Mesenchymal stem cell (in vitro differentiated cells and primary cell): ENCODE measurements at regions not wholly inside any gene's neighbourhood (a gene's known extent, or its start where the extent isn't known, plus 50 kb on each side); places are given as distances from the start of the nearest gene placed in this dataset.

Source experiments
- DNase-seq: peaks from one replicate; pipeline ENCODE4 v3.0.0-alpha.2; 2013
- H2AFZ ChIP-seq: one replicate; pipeline ENCODE4 v1.6.1; 2013; ENCODE audit warnings: low read depth, mild to moderate bottlenecking, control low read depth, inconsistent platforms, low read length, moderate library complexity
- H2AK5ac ChIP-seq: 2 replicates; pipeline ENCODE4 v1.6.1; 2013; ENCODE audit warnings: low read length, moderate library complexity, mild to moderate bottlenecking, inconsistent platforms; ENCODE audit not compliant: severe bottlenecking
- H2BK120ac ChIP-seq: one replicate; pipeline ENCODE4 v1.6.1; 2013; ENCODE audit warnings: low read depth, mild to moderate bottlenecking, inconsistent platforms, low read length, moderate library complexity
- H2BK12ac ChIP-seq, 2 experiments: one replicate each; pipeline ENCODE4 v1.6.1; 2013; ENCODE audit warnings: inconsistent platforms in 2 of 2, low read length in 2 of 2, mild to moderate bottlenecking in 2 of 2, moderate library complexity in 2 of 2, control low read depth in 1 of 2
- H2BK15ac ChIP-seq: one replicate; pipeline ENCODE4 v1.6.1; 2013; ENCODE audit warnings: mild to moderate bottlenecking, low read depth, inconsistent platforms; ENCODE audit not compliant: poor library complexity, severe bottlenecking
- H2BK5ac ChIP-seq: 2 replicates; pipeline ENCODE4 v1.6.1; 2013; ENCODE audit warnings: low read depth, mild to moderate bottlenecking, low read length, control low read depth, inconsistent platforms; ENCODE audit not compliant: poor library complexity, severe bottlenecking
- H3K14ac ChIP-seq, 2 experiments: one replicate each; pipeline ENCODE4 v1.6.1; 2013; ENCODE audit warnings: inconsistent platforms in 2 of 2, low read length in 2 of 2, control low read depth in 1 of 2, mild to moderate bottlenecking in 1 of 2, moderate library complexity in 1 of 2
- H3K18ac ChIP-seq, 2 experiments: one replicate each; pipeline ENCODE4 v1.6.1; 2013; ENCODE audit warnings: inconsistent platforms in 2 of 2, low read length in 2 of 2, control low read depth in 1 of 2, low read depth in 1 of 2, mild to moderate bottlenecking in 1 of 2
- H3K23ac ChIP-seq, 2 experiments: one replicate each; pipeline ENCODE4 v1.6.1; 2013; ENCODE audit warnings: inconsistent platforms in 2 of 2, low read length in 2 of 2, mild to moderate bottlenecking in 2 of 2, moderate library complexity in 2 of 2, control low read depth in 1 of 2
- H3K27ac ChIP-seq: 2 replicates; pipeline ENCODE4 v1.5.1; 2013; ENCODE audit warnings: mild to moderate bottlenecking, moderate library complexity, low read length, control low read depth, inconsistent platforms; ENCODE audit not compliant: poor library complexity, severe bottlenecking
- H3K27me3 ChIP-seq, 2 experiments: 2 replicates each; pipeline versions ENCODE4 v1.6.1 to v1.7.0; 2013; ENCODE audit warnings: low read length in 2 of 2, mild to moderate bottlenecking in 2 of 2, moderate library complexity in 2 of 2, control low read depth in 1 of 2, inconsistent platforms in 1 of 2; ENCODE audit not compliant: control insufficient read depth in 1 of 2, insufficient read depth in 1 of 2
- H3K36me3 ChIP-seq, 2 experiments: 2 replicates each; pipeline versions ENCODE4 v1.6.1 to v1.7.0; 2013; ENCODE audit warnings: low read length in 2 of 2, control low read depth in 1 of 2, inconsistent platforms in 1 of 2, low read depth in 1 of 2, mild to moderate bottlenecking in 1 of 2; ENCODE audit not compliant: insufficient read depth in 2 of 2, control insufficient read depth in 1 of 2
- H3K4ac ChIP-seq, 2 experiments: one replicate each; pipeline ENCODE4 v1.6.1; 2013; ENCODE audit warnings: inconsistent platforms in 2 of 2, low read length in 2 of 2, mild to moderate bottlenecking in 2 of 2, moderate library complexity in 2 of 2, control low read depth in 1 of 2, low read depth in 1 of 2
- H3K4me1 ChIP-seq: 2 replicates; pipeline ENCODE4 v1.6.1; 2013; ENCODE audit warnings: low read depth, low read length, control low read depth; ENCODE audit not compliant: control insufficient read depth, insufficient read depth
- H3K4me2 ChIP-seq: 2 replicates; pipeline ENCODE4 v1.6.1; 2013; ENCODE audit warnings: low read length, mild to moderate bottlenecking, inconsistent platforms; ENCODE audit not compliant: poor library complexity, severe bottlenecking
- H3K4me3 ChIP-seq, 2 experiments: 2 replicates each; pipeline versions ENCODE4 v1.5.1 to v1.7.0; 2013; ENCODE audit warnings: low read length in 2 of 2, mild to moderate bottlenecking in 2 of 2, control low read depth in 1 of 2, low read depth in 1 of 2; ENCODE audit not compliant: insufficient read depth in 1 of 2
- H3K79me1 ChIP-seq: replicated peaks from 2 replicates; pipeline ENCODE4 v1.6.1; 2013; ENCODE audit warnings: mild to moderate bottlenecking, control low read depth, low read length, inconsistent platforms; ENCODE audit not compliant: poor library complexity, severe bottlenecking
- H3K9ac ChIP-seq: 2 replicates; pipeline ENCODE4 v1.7.0; 2013; ENCODE audit warnings: mild to moderate bottlenecking, low read length, moderate library complexity
- H3K9me3 ChIP-seq: 2 replicates; pipeline ENCODE4 v1.7.0; 2013; ENCODE audit warnings: mild to moderate bottlenecking, low read length; ENCODE audit not compliant: control insufficient read depth
- H4K8ac ChIP-seq: one replicate; pipeline ENCODE4 v1.6.1; 2013; ENCODE audit warnings: inconsistent platforms, mild to moderate bottlenecking, low read length, moderate library complexity
- H4K91ac ChIP-seq: one replicate; pipeline ENCODE4 v1.6.1; 2013; ENCODE audit warnings: mild to moderate bottlenecking, low read length, inconsistent platforms
- WGBS: methylation state at CpG from one replicate; pipeline ENCODE4 v1.1.7; 2013; ENCODE audit warnings: mixed read lengths; 5-methylcytosine and 5-hydroxymethylcytosine counted together

- no peak overlapping the region for H3K4me3 ChIP-seq
- no peaks in the 10 kb centered on the region for H3K4me1 ChIP-seq
- no peaks in the 10 kb centered on the region for H3K36me3 ChIP-seq
- H4K91ac ChIP-seq = no peak overlapping the region
- H2BK5ac ChIP-seq = no peak overlapping the region
- no peaks in the 10 kb centered on the region for H3K9me3 ChIP-seq
- 89% methylated on average over 3 of the region's 3 CpGs for WGBS
- H3K27ac ChIP-seq = no peak overlapping the region
- no peak overlapping the region for H3K18ac ChIP-seq
- no peak overlapping the region for H2BK120ac ChIP-seq
- H2BK15ac ChIP-seq = no peak overlapping the region
- DNase-seq = no peak
- H3K9ac ChIP-seq = no peak overlapping the region
- H3K27me3 ChIP-seq = peaks cover 0 to 2% of the 10 kb centered on the region in 2 experiments
- no peak overlapping the region for H3K4ac ChIP-seq
- H2AK5ac ChIP-seq = no peak overlapping the region
- H3K4me2 ChIP-seq = no peak overlapping the region
- H3K23ac ChIP-seq = no peak overlapping the region
- no peak overlapping the region for H4K8ac ChIP-seq
- no peaks in the 10 kb centered on the region for H3K79me1 ChIP-seq
- H3K14ac ChIP-seq = no peak overlapping the region
- no peak overlapping the region for H2BK12ac ChIP-seq
- no peak overlapping the region for H2AFZ ChIP-seq
Measured at GRCh38 chr19:32066056-32066455, 279.4 kb upstream of the ZNF507 start.

- H3K9me3 ChIP-seq = no peaks in the 10 kb centered on the region
- no peak overlapping the region for H2AK5ac ChIP-seq
- no peaks in the 10 kb centered on the region for H3K36me3 ChIP-seq
- no peaks in the 10 kb centered on the region for H3K79me1 ChIP-seq
- no peak overlapping the region for H4K8ac ChIP-seq
- no peak overlapping the region for H4K91ac ChIP-seq
- no peak overlapping the region for H3K9ac ChIP-seq
- no peak overlapping the region for H2BK12ac ChIP-seq
- no peak overlapping the region for H2BK120ac ChIP-seq
- no peak for DNase-seq
- WGBS = 30% methylated on average over 5 of the region's 5 CpGs
- no peak overlapping the region for H3K4me2 ChIP-seq
- peaks cover 0 to 2% of the 10 kb centered on the region in 2 experiments for H3K27me3 ChIP-seq
- no peak overlapping the region for H3K14ac ChIP-seq
- H3K4ac ChIP-seq = no peak overlapping the region
- H3K23ac ChIP-seq = no peak overlapping the region
- no peak overlapping the region for H2AFZ ChIP-seq
- H3K4me1 ChIP-seq = no peaks in the 10 kb centered on the region
- H3K27ac ChIP-seq = no peak overlapping the region
- no peak overlapping the region for H2BK5ac ChIP-seq
- no peak overlapping the region for H3K4me3 ChIP-seq
- H2BK15ac ChIP-seq = no peak overlapping the region
- no peak overlapping the region for H3K18ac ChIP-seq
Measured at GRCh38 chr19:32067685-32068084, 277.7 kb upstream of the ZNF507 start.

GRCh38 chr19:32068793-32069192 is 276.6 kb upstream of the ZNF507 start:
- no peaks in the 10 kb centered on the region for H3K9me3 ChIP-seq
- H4K8ac ChIP-seq = no peak overlapping the region
- H3K4me2 ChIP-seq = no peak overlapping the region
- no peak overlapping the region for H2AK5ac ChIP-seq
- H2BK120ac ChIP-seq = no peak overlapping the region
- no peak overlapping the region for H3K27ac ChIP-seq
- H2BK12ac ChIP-seq = no peak overlapping the region
- H3K4me1 ChIP-seq = no peaks in the 10 kb centered on the region
- peaks cover 0 to 2% of the 10 kb centered on the region in 2 experiments for H3K27me3 ChIP-seq
- H3K36me3 ChIP-seq = no peaks in the 10 kb centered on the region
- H3K14ac ChIP-seq = no peak overlapping the region
- H3K23ac ChIP-seq = no peak overlapping the region
- H2BK15ac ChIP-seq = no peak overlapping the region
- no peak overlapping the region for H2AFZ ChIP-seq
- H3K9ac ChIP-seq = no peak overlapping the region
- H3K4me3 ChIP-seq = no peak overlapping the region
- no peaks in the 10 kb centered on the region for H3K79me1 ChIP-seq
- H3K4ac ChIP-seq = no peak overlapping the region
- no peak for DNase-seq
- no peak overlapping the region for H2BK5ac ChIP-seq
- no peak overlapping the region for H4K91ac ChIP-seq
- WGBS = 56% methylated on average over 6 of the region's 7 CpGs
- H3K18ac ChIP-seq = no peak overlapping the region

GRCh38 chr19:32070101-32070500 is 275.3 kb upstream of the ZNF507 start:
- Histone ChIP-seq H3K4me1 (no peaks in the 10 kb centered on the region), H3K9ac (no peak overlapping the region), H3K4ac (no peak overlapping the region), H4K8ac (no peak overlapping the region), H2AK5ac (no peak overlapping the region), H4K91ac (no peak overlapping the region), H3K4me3 (no peak overlapping the region), H3K27me3 (peaks cover 0 to 2% of the 10 kb centered on the region in 2 experiments), H2BK12ac (no peak overlapping the region), H3K27ac (no peak overlapping the region), H3K18ac (no peak overlapping the region), H2BK5ac (no peak overlapping the region), H2BK15ac (no peak overlapping the region), H2AFZ (no peak overlapping the region), H3K9me3 (no peaks in the 10 kb centered on the region), H3K79me1 (no peaks in the 10 kb centered on the region), H3K14ac (no peak overlapping the region), H3K23ac (no peak overlapping the region), H2BK120ac (no peak overlapping the region), H3K4me2 (no peak overlapping the region), H3K36me3 (no peaks in the 10 kb centered on the region)
- no peak for DNase-seq
- 88% methylated on average over 13 of the region's 13 CpGs for WGBS
